ENCODE measurements at regions not wholly inside any gene's neighbourhood (a gene's known extent, or its start where the extent isn't known, plus 50 kb on each side); places are given as distances from the start of the nearest gene placed in this dataset.

GRCh38 chr6:85749236-85749635 lies 106.5 kb upstream of the SYNCRIP start:
- Histone ChIP-seq H3K79me2 (ENCODE audit: insufficient read depth, low read length) (no peaks in the 10 kb centered on the region), H4K20me1 (ENCODE audit: insufficient read depth, low read length) (no peaks in the 10 kb centered on the region), H3K9ac (ENCODE audit: low read depth, low read length) (no peak overlapping the region), H3K36me3 (ENCODE audit: insufficient read depth, low read length) (no peaks in the 10 kb centered on the region), H3K4me2 (ENCODE audit: insufficient read depth, low read length) (no peak overlapping the region), H3K4me3 (ENCODE audit: low read depth in 1 of 2, low read length in 2 of 2) (no peak overlapping the region), H3K4me1 (ENCODE audit: insufficient read depth, low read length) (no peaks in the 10 kb centered on the region), H3K9me3 (ENCODE audit: insufficient read depth, low read length, severe bottlenecking) (no peaks in the 10 kb centered on the region), H3K27ac (ENCODE audit: low read length) (no peak overlapping the region), H3K27me3 (ENCODE audit: insufficient read depth, low read length, poor library complexity) (no peaks in the 10 kb centered on the region), H2AFZ (ENCODE audit: low read depth, low read length) (no peak overlapping the region)
- ATAC-seq (ENCODE audit: insufficient read depth, low read depth) (no peak), DNase-seq (no peak)
- TF ChIP-seq EZH2 (IDR thresholded peaks at IDR 0.05; ENCODE audit: borderline replicate concordance, low read depth, low read length, severe bottlenecking) (no peak), CTCF (IDR thresholded peaks at IDR 0.05; ENCODE audit: borderline replicate concordance, extremely low read depth, low read length, poor library complexity, severe bottlenecking) (no peak)

GRCh38 chr6:85747666-85748065 lies 105.0 kb upstream of the SYNCRIP start:
- Histone ChIP-seq H3K79me2 (ENCODE audit: insufficient read depth, low read length) (no peaks in the 10 kb centered on the region), H3K9ac (ENCODE audit: low read depth, low read length) (no peak overlapping the region), H3K36me3 (ENCODE audit: insufficient read depth, low read length) (no peaks in the 10 kb centered on the region), H3K27me3 (ENCODE audit: insufficient read depth, low read length, poor library complexity) (no peaks in the 10 kb centered on the region), H3K27ac (ENCODE audit: low read length) (no peak overlapping the region), H3K9me3 (ENCODE audit: insufficient read depth, low read length, severe bottlenecking) (no peaks in the 10 kb centered on the region), H3K4me2 (ENCODE audit: insufficient read depth, low read length) (no peak overlapping the region), H4K20me1 (ENCODE audit: insufficient read depth, low read length) (no peaks in the 10 kb centered on the region), H3K4me3 (ENCODE audit: low read depth in 1 of 2, low read length in 2 of 2) (no peak overlapping the region), H3K4me1 (ENCODE audit: insufficient read depth, low read length) (no peaks in the 10 kb centered on the region), H2AFZ (ENCODE audit: low read depth, low read length) (no peak overlapping the region)
- no peak for ATAC-seq (ENCODE audit: insufficient read depth, low read depth)
- no peak for DNase-seq
- no peak for TF ChIP-seq EZH2 (IDR thresholded peaks at IDR 0.05; ENCODE audit: borderline replicate concordance, low read depth, low read length, severe bottlenecking)
- TF ChIP-seq CTCF (IDR thresholded peaks at IDR 0.05; ENCODE audit: borderline replicate concordance, extremely low read depth, low read length, poor library complexity, severe bottlenecking): no peak

- no peaks in the 10 kb centered on the region for H4K20me1 ChIP-seq (ENCODE audit: insufficient read depth, low read length)
- no peak overlapping the region for H3K4me3 ChIP-seq (ENCODE audit: low read depth in 1 of 2, low read length in 2 of 2)
- no peaks in the 10 kb centered on the region for H3K4me1 ChIP-seq (ENCODE audit: insufficient read depth, low read length)
- H2AFZ ChIP-seq (ENCODE audit: low read depth, low read length): no peak overlapping the region
- H3K27ac ChIP-seq (ENCODE audit: low read length): no peak overlapping the region
- no peak overlapping the region for H3K4me2 ChIP-seq (ENCODE audit: insufficient read depth, low read length)
- no peak overlapping the region for H3K9ac ChIP-seq (ENCODE audit: low read depth, low read length)
- no peaks in the 10 kb centered on the region for H3K9me3 ChIP-seq (ENCODE audit: insufficient read depth, low read length, severe bottlenecking)
- no peaks in the 10 kb centered on the region for H3K79me2 ChIP-seq (ENCODE audit: insufficient read depth, low read length)
- H3K27me3 ChIP-seq (ENCODE audit: insufficient read depth, low read length, poor library complexity): no peaks in the 10 kb centered on the region
- no peaks in the 10 kb centered on the region for H3K36me3 ChIP-seq (ENCODE audit: insufficient read depth, low read length)
- TF ChIP-seq CTCF (IDR thresholded peaks at IDR 0.05; ENCODE audit: borderline replicate concordance, extremely low read depth, low read length, poor library complexity, severe bottlenecking): no peak
- ATAC-seq (ENCODE audit: insufficient read depth, low read depth): no peak
- no peak for DNase-seq
Measured at GRCh38 chr6:85747093-85747492, 104.4 kb upstream of the SYNCRIP start.

GRCh38 chr6:85744433-85744970 lies 101.8 kb upstream of the SYNCRIP start:
- H2AFZ ChIP-seq (ENCODE audit: low read depth, low read length): no peak overlapping the region
- H3K4me3 ChIP-seq (ENCODE audit: low read depth in 1 of 2, low read length in 2 of 2): no peak overlapping the region
- ATAC-seq (ENCODE audit: insufficient read depth, low read depth) (no peak), DNase-seq (no peak)
- no peaks in the 10 kb centered on the region for H3K36me3 ChIP-seq (ENCODE audit: insufficient read depth, low read length)
- no peaks in the 10 kb centered on the region for H3K9me3 ChIP-seq (ENCODE audit: insufficient read depth, low read length, severe bottlenecking)
- no peaks in the 10 kb centered on the region for H3K27me3 ChIP-seq (ENCODE audit: insufficient read depth, low read length, poor library complexity)
- no peak overlapping the region for H3K9ac ChIP-seq (ENCODE audit: low read depth, low read length)
- no peaks in the 10 kb centered on the region for H4K20me1 ChIP-seq (ENCODE audit: insufficient read depth, low read length)
- TF ChIP-seq CTCF (IDR thresholded peaks at IDR 0.05; ENCODE audit: borderline replicate concordance, extremely low read depth, low read length, poor library complexity, severe bottlenecking) (no peak), EZH2 (IDR thresholded peaks at IDR 0.05; ENCODE audit: borderline replicate concordance, low read depth, low read length, severe bottlenecking) (no peak)
- H3K4me2 ChIP-seq (ENCODE audit: insufficient read depth, low read length): no peak overlapping the region
- no peak overlapping the region for H3K27ac ChIP-seq (ENCODE audit: low read length)
- no peaks in the 10 kb centered on the region for H3K79me2 ChIP-seq (ENCODE audit: insufficient read depth, low read length)
- H3K4me1 ChIP-seq (ENCODE audit: insufficient read depth, low read length): no peaks in the 10 kb centered on the region
